HCT116 (cell line): ENCODE measurements at regions not wholly inside any gene's neighbourhood (a gene's known extent, or its start where the extent isn't known, plus 50 kb on each side); places are given as distances from the start of the nearest gene placed in this dataset.

Source experiments
- ATAC-seq: fragments of 200-7000 bp; cut with Tn5 transposase; 2 replicates; pipeline ENCODE4 v1.9.1; 2020; ENCODE audit warnings: mild to moderate bottlenecking, moderate library complexity
- BruUV-seq: library from RNA; stranded (reverse); fragments of 400-500 nt; replicated peaks from 2 replicates; lab custom pipeline; 2021; lab: Mats Ljungman, UMichigan
- CTCF ChIA-PET: fragments of 300-600 bp; sonication (Branson Sonifier 250); formaldehyde crosslinking; loops from one replicate; lab custom pipeline; 2021; ENCODE audit warnings: antibody characterized with exemption; lab: Charles Lee
- POLR2A ChIA-PET: fragments of 300-600, 350-600 bp; sonication (Branson Sonifier 250); formaldehyde crosslinking; loops from one replicate; lab custom pipeline; 2021; ENCODE audit warnings: antibody characterized with exemption; lab: Charles Lee
- RAD21 ChIA-PET, 2 experiments: fragments of 300-600 bp; sonication (Branson Sonifier 250); formaldehyde crosslinking; loops; one replicate each; lab custom pipeline; 2023; ENCODE audit warnings: low total read pairs in 2 of 2; ENCODE audit not compliant: uncharacterized antibody in 2 of 2, unreplicated experiment in 2 of 2, low non-redundant PET in 1 of 2; lab: Charles Lee
- DNase-seq: peaks from one replicate; pipeline ENCODE4 v3.0.0-alpha.2; 2010; ENCODE audit warnings: low read depth, low spot score
- H2AFZ ChIP-seq: fragments of 200-600 bp; shearing (Covaris generic), sonication (generic); 2 replicates; pipeline ENCODE4 v1.6.1; 2017; ENCODE audit warnings: low read depth, mixed run types, mixed read lengths, antibody characterized with exemption, low read length; ENCODE audit not compliant: poor library complexity, severe bottlenecking
- H3K27ac ChIP-seq: 2 replicates; pipeline ENCODE4 v1.5.1; 2012; ENCODE audit warnings: low read depth, low read length
- H3K27me3 ChIP-seq: fragments of 200-600 bp; sonication (generic); 2 replicates; pipeline ENCODE4 v1.6.1; 2016; ENCODE audit warnings: mixed run types, low read length, mixed read lengths; ENCODE audit not compliant: insufficient read depth
- H3K36me3 ChIP-seq, 2 experiments: fragments of 200-500 bp in 1 of 2; fragments of 200-600 bp in 1 of 2; sonication (Bioruptor generic) in 1 of 2; sonication (generic) in 1 of 2; 2 replicates each; pipeline versions ENCODE4 v1.5.1 to v1.6.1; 2014 to 2016; ENCODE audit warnings: low read length in 2 of 2, inconsistent platforms in 1 of 2, mixed read lengths in 1 of 2, mixed run types in 1 of 2; ENCODE audit not compliant: insufficient read depth in 2 of 2, control insufficient read depth in 1 of 2
- H3K4me1 ChIP-seq, 2 experiments: fragments of 200-600 bp in 1 of 2; sonication (generic) in 1 of 2; 2 replicates each; pipeline versions ENCODE4 v1.5.1 to v1.6.1; 2012 to 2017; ENCODE audit warnings: low read length in 2 of 2, inconsistent platforms in 1 of 2, mild to moderate bottlenecking in 1 of 2, mixed read lengths in 1 of 2, mixed run types in 1 of 2, moderate library complexity in 1 of 2; ENCODE audit not compliant: insufficient read depth in 2 of 2, control insufficient read depth in 1 of 2
- H3K4me2 ChIP-seq: fragments of 200-600 bp; sonication (generic); 2 replicates; pipeline ENCODE4 v1.6.1; 2017; ENCODE audit warnings: mixed run types, low read length, mixed read lengths
- H3K4me3 ChIP-seq, 2 experiments: fragments of 200-600 bp in 1 of 2; sonication (generic) in 1 of 2; replicated peaks in 1 of 2; 2 replicates each; pipeline ENCODE4 v1.5.1; 2011 to 2016; ENCODE audit warnings: low read length in 2 of 2, control low read depth in 1 of 2, low read depth in 1 of 2, mild to moderate bottlenecking in 1 of 2, mixed read lengths in 1 of 2, mixed run types in 1 of 2
- H3K79me2 ChIP-seq: fragments of 200-600 bp; sonication (generic); 2 replicates; pipeline ENCODE4 v1.6.1; 2017; ENCODE audit warnings: mild to moderate bottlenecking, mixed run types, low read length, moderate library complexity, mixed read lengths; ENCODE audit not compliant: insufficient read depth
- H3K9ac ChIP-seq: fragments of 200-600 bp; sonication (generic); 2 replicates; pipeline ENCODE4 v1.6.1; 2016; ENCODE audit warnings: low read length, mixed read lengths
- H3K9me2 ChIP-seq: fragments of 200-600 bp; sonication (generic), shearing (Covaris generic); 2 replicates; pipeline ENCODE4 v1.6.1; 2017; ENCODE audit warnings: mixed run types, mild to moderate bottlenecking, moderate library complexity; ENCODE audit not compliant: insufficient read depth
- H3K9me3 ChIP-seq, 2 experiments: fragments of 200-500 bp in 1 of 2; fragments of 200-600 bp in 1 of 2; sonication (Bioruptor generic) in 1 of 2; sonication (generic) in 1 of 2; 2 replicates each; pipeline ENCODE4 v1.6.1; 2014 to 2017; ENCODE audit warnings: low read length in 2 of 2, mixed read lengths in 2 of 2, inconsistent platforms in 1 of 2, low read depth in 1 of 2, mild to moderate bottlenecking in 1 of 2, mixed run types in 1 of 2, moderate library complexity in 1 of 2; ENCODE audit not compliant: control insufficient read depth in 1 of 2, insufficient read depth in 1 of 2
- H4K20me1 ChIP-seq: fragments of 200-600 bp; sonication (generic), shearing (Covaris generic); 2 replicates; pipeline ENCODE4 v1.6.1; 2017; ENCODE audit warnings: mixed run types, mild to moderate bottlenecking, moderate library complexity; ENCODE audit not compliant: insufficient read depth
- CEBPB ChIP-seq: IDR thresholded peaks from 2 replicates; pipeline ENCODE4 v1.6.1; 2012; ENCODE audit warnings: low read depth
- EZH2 ChIP-seq: fragments of 200-600 bp; sonication (generic); IDR thresholded peaks from 2 replicates; pipeline ENCODE4 v1.6.1; 2017; ENCODE audit warnings: antibody characterized with exemption, mixed run types
- EZH2phosphoT487 ChIP-seq: fragments of 200-600 bp; IDR thresholded peaks from 2 replicates; pipeline ENCODE4 v1.6.1; 2018; ENCODE audit warnings: antibody characterized with exemption, borderline replicate concordance
- FOSL1 ChIP-seq: IDR thresholded peaks from 2 replicates; pipeline ENCODE4 v1.6.1; 2012; ENCODE audit warnings: low read depth
- POLR2A ChIP-seq: IDR thresholded peaks from 2 replicates; pipeline ENCODE4 v1.7.0; 2011; ENCODE audit warnings: borderline replicate concordance; ENCODE audit not compliant: insufficient read depth, insufficient read length; ENCODE audit errors: extremely low read depth
- SRF ChIP-seq: IDR thresholded peaks from 2 replicates; pipeline ENCODE4 v1.6.1; 2012; ENCODE audit warnings: low read depth
- ZFX ChIP-seq: fragments of 450-650 bp; IDR thresholded peaks from 2 replicates; pipeline ENCODE4 v1.6.1; 2017
- intact Hi-C: fragments of 100-400 bp; cut with micrococcal nuclease; formaldehyde crosslinking; loops from 2 replicates; pipeline ENCODE4 v1.10.0; 2022
- TF ChIP-seq, protein P1 (sequence below): IDR thresholded peaks from 2 replicates; pipeline ENCODE4 v1.6.1; 2012; ENCODE audit warnings: low read depth
- TF ChIP-seq, protein P2 (sequence below): IDR thresholded peaks from 2 replicates; pipeline ENCODE4 v1.6.1; 2012

DNA sequence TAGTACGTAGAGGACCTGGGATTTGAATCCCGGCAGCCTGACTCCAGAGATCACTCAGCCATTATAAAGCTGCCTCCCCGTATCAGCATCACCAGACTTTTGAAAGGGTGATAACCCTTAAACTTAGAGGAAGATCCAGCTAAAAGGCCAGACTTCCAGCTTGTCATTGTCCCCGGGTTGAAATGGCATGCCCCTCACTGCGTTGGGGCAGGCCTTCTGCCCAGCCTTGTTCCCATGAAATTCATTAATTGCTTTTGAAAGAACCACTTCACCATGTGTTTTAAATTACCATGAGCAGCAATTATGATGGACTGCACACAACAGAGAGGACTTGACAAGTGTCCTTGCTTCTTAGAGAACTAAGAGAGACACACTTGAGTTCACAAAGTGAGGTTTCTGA is 269.6 kb upstream of the CRY1 start:
- intact Hi-C loops: no loop called here
- H3K4me2 ChIP-seq: no peak overlapping the region
- H3K79me2 ChIP-seq: no peaks in the 10 kb centered on the region
- no peak overlapping the region for H3K27ac ChIP-seq
- H3K9me3 ChIP-seq: no peaks in the 10 kb centered on the region
- BruUV-seq: no TSS peak
- H3K9me2 ChIP-seq: no peaks in the 10 kb centered on the region
- H3K27me3 ChIP-seq: no peaks in the 10 kb centered on the region
- DNase-seq (no peak), ATAC-seq (no peak)
- TF ChIP-seq EZH2phosphoT487 (no peak), EZH2 (no peak), CEBPB (no peak), SRF (no peak), FOSL1 (no peak), ZFX (no peak), POLR2A (no peak)
- TF ChIP-seq, protein P1, sequence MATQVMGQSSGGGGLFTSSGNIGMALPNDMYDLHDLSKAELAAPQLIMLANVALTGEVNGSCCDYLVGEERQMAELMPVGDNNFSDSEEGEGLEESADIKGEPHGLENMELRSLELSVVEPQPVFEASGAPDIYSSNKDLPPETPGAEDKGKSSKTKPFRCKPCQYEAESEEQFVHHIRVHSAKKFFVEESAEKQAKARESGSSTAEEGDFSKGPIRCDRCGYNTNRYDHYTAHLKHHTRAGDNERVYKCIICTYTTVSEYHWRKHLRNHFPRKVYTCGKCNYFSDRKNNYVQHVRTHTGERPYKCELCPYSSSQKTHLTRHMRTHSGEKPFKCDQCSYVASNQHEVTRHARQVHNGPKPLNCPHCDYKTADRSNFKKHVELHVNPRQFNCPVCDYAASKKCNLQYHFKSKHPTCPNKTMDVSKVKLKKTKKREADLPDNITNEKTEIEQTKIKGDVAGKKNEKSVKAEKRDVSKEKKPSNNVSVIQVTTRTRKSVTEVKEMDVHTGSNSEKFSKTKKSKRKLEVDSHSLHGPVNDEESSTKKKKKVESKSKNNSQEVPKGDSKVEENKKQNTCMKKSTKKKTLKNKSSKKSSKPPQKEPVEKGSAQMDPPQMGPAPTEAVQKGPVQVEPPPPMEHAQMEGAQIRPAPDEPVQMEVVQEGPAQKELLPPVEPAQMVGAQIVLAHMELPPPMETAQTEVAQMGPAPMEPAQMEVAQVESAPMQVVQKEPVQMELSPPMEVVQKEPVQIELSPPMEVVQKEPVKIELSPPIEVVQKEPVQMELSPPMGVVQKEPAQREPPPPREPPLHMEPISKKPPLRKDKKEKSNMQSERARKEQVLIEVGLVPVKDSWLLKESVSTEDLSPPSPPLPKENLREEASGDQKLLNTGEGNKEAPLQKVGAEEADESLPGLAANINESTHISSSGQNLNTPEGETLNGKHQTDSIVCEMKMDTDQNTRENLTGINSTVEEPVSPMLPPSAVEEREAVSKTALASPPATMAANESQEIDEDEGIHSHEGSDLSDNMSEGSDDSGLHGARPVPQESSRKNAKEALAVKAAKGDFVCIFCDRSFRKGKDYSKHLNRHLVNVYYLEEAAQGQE: no peak
- TF ChIP-seq, protein P2, sequence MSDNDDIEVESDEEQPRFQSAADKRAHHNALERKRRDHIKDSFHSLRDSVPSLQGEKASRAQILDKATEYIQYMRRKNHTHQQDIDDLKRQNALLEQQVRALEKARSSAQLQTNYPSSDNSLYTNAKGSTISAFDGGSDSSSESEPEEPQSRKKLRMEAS: no peak
- no peak overlapping the region for H3K9ac ChIP-seq
- no peaks in the 10 kb centered on the region for H4K20me1 ChIP-seq
- POLR2A ChIA-PET: no interaction called here
- no peaks in the 10 kb centered on the region for H3K36me3 ChIP-seq
- CTCF ChIA-PET: no interaction called here
- RAD21 ChIA-PET: no interaction called here
- H3K4me3 ChIP-seq: no peak overlapping the region
- H2AFZ ChIP-seq: no peak overlapping the region
- no peaks in the 10 kb centered on the region; a peak in 1 of 4 replicates for H3K4me1 ChIP-seq
